Iris pigment epithelial cell (primary cell): ENCODE measurements at regions not wholly inside any gene's neighbourhood (a gene's known extent, or its start where the extent isn't known, plus 50 kb on each side); places are given as distances from the start of the nearest gene placed in this dataset.

ENCODE experiments used
- DNase-seq: peaks from one replicate; pipeline ENCODE4 v3.0.0-alpha.2; 2011; ENCODE audit warnings: low read depth

DNA sequence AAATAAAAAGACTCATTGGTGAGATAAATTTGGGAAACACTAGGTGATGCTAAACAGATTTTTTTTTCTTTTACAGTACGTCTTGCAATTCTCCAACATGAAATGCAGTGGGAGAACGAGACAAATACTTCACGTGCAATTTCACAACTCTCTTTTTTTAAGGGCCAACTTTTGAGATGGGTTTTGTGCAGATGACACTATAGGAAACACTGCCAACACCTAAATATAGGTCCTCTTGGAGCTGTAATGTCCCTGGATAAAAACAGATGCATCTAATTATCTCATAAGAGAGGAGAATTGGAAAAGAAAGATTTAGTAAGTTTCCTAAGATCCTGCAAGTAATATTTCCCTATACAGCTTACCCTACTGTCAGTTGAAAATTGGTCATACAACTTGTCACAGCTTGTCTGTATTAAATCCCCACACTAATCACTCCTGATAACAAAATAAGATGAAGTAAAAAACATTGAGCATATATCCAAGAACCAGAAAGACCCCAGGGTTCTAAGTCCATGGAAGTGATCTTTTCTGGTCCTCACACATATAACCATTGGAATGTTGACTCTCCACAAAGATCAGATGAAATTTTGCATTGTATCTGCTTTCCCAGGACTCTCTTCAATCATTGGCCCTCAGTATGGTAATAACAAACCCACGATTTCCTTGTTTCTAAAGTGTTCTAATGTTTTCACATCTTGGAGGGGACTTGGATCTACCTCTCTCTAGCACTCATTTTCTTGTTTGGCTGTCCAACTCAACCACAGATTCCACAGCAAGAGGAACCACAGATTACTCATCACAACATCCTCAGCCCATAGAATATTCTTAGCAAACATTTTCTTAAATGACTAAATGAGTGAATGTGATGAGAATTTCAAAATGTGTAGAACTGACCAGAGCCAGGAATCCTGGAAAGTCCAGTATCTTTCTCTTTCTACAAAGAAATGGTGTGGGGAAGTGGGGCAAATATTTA lies 769.4 kb upstream of the USP15 start:
- peak; percentile 3 for DNase-seq

- DNase-seq = no peak
Measured at GRCh38 chr12:61502179-61502578, 758.0 kb upstream of the USP15 start.

DNA sequence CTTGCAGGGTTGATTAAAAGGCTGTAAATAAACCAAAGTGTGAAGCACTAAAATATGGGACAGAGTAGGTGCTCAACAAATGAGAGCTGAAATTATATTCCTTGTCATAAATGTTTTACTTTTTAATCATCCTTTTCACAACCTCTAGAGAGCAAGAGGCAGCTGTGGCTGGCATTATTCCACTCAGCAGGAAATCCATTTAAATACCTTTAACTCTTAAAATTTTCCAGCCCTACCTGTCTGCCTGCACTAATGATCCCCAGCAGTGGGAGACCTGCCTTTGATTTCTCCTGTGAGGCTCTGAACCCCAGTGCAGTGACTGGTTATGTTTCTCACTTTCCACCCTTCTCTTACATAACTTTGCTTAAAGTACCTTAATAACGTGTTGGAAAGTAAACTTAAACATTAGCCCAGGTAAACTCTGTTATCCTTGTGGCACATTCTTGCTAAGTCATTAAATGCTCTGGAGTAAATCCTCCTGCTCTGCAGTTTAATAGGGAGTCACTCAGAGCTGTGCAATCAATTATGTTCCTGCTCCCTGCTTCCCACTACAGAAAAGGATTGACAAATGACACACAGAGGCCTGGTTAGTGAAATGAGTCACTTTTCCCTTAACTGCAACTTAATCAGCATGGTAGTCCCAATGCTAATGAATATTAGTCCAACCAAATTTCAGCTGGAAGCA lies 755.7 kb upstream of the USP15 start:
- DNase-seq = no peak

DNA sequence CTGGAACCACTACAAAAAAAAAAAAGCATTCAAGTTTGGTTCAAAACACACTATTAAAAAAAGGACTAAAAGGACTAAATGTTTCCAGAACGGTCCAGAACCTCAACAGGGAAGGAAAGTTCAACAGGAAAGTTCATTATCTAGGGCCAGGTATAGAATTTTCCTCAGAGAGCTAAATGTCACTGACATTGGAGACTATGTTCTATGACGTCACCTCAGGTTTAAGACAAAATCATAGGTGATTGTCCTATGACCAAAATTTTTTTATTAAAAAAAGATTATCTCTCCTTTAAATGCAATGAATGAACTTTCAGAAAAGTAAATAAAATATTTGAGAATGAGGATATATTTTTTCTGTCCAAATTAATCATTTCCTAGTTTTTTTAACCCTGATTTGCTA lies 746.7 kb upstream of the USP15 start:
- DNase-seq = no peak

- DNase-seq = no peak
Measured at GRCh38 chr12:61514016-61514415, 746.2 kb upstream of the USP15 start.

DNA sequence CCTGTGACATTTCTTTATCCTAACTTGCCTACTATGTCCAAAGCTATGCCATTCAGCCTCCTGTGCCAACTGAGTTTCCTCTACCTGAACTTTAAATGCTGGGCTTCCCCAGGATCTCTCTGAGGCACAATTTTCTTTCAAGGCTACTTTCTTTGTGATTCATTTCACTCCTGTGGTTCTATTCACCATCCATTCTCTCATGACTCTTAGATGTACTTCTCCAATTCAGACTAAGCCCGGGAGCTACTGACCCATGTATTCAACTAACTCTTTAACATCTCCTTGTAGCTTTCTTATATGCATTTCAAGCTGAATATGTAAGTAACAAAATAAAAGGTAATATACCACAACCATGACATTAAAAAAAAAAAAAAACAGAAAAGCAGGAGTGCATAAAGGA lies 738.9 kb upstream of the USP15 start:
- no peak for DNase-seq

GRCh38 chr12:61523276-61523992 lies 736.8 kb upstream of the USP15 start:
- no peak for DNase-seq

DNA sequence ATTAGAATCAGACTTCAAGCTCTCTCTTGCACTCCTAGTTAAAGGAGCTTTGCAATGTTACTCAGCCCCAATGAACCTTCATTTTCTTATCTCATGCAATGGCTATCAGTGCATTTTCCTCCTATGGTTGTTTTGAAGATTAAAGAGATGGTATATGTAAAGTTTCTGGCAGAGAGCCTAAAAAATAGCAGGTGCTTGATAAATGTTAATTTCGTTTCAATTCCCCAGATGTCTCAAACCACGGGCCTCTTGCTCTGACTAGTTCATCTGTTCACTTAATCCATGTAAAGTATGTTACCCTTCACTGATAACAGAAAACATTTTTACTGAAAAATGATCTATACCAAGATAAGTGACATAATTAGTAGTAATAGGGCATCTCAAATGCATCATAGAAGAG lies 735.4 kb upstream of the USP15 start:
- DNase-seq = no peak

GRCh38 chr12:61525331-61525730 lies 734.9 kb upstream of the USP15 start:
- no peak for DNase-seq

- no peak for DNase-seq
Measured at GRCh38 chr12:61530456-61530855, 729.7 kb upstream of the USP15 start.

DNA sequence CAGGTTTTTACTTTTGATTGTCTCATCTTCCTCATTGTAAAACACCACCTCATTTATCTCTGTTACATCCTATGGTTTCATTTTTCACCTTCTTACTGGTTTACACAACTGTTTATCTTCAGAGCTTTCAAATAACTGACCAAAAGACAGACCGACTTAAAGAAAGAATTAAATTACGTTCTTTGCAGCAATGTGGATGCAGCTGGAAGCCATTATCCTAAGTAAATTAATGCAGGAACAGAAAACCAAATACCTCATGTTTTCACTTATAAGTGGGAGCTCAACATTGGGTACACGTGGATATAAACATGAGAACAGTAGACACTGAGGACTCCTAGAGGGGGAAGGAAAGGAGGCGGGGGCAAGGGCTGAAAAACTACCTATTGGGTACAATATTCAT lies 729.0 kb upstream of the USP15 start:
- DNase-seq = no peak

- DNase-seq = no peak
Measured at GRCh38 chr12:61536117-61536516, 724.1 kb upstream of the USP15 start.

DNA sequence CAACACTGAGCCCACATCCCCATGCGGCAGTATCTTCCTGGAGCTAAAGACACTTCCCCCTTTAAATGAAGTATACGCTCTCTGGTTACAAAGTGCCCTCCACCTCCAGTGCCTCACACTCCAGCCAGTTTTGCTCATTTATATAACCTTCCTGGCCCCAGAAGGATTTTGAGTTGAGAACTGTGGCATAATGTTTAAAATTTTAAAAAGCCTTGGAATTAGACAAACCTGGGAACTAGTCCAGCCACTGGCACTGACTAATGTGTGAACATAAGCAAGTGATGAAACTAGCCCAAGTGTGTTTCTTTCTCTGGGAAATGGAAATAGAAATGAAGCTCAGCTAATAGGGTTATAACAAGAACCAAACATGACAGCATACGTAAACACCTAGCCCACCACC lies 723.7 kb upstream of the USP15 start:
- no peak for DNase-seq

DNA sequence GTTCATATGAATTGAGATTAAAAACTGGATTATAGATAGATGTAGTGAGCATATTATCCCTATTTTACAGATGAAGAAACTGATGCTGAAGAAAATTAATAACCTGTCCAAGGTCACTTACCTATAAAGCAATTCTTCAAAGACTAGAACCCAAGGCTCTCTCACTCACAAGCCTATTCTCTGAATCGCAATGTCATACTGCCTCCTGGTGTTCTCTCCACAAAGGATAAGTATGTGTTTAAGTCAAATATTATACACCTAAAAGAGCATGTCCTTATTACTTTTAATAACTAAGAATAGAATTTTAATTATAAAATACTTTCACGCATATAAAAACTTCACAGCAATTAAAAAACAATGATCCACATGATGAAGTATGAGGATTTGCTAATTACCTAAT lies 721.3 kb upstream of the USP15 start:
- DNase-seq = no peak

- no peak for DNase-seq
Measured at GRCh38 chr12:61542551-61542950, 717.7 kb upstream of the USP15 start.

GRCh38 chr12:61546296-61546695 lies 713.9 kb upstream of the USP15 start:
- DNase-seq = no peak

GRCh38 chr12:61553091-61553490 lies 707.1 kb upstream of the USP15 start:
- DNase-seq = no peak

DNA sequence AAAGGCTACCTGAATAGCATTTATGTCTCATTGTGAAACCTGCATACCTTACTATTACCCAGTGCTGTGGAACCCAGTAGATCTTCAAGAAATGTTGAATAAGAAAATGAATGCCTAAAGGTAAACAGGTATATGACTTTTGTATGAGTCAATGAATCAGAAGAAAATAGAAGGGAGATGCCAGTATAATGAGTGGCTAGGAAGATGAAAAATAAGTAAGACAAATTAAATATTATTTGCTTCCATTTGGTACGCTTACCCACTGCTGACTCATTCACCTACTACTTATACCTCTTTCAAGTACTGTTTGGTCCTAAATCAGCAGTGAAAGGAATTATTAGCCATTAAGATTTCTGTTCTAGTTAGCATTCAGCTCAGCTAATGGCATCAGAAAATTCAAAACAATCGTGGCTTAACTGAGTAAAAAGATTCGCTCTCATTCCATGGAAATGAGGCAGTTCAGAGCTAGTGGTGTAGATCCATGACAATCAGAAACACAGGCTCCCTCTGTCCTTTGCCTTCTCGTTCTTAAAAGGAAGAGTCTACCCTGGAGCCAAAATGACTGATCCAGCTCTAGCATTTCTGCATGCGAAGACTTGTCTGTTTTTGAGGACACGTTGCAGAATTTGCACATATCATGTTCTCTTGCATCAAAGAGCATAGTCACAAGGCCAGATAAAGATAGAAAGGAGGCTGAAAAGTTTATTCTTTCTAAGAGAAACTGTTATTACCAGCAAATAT lies 705.8 kb upstream of the USP15 start:
- no peak for DNase-seq

DNA sequence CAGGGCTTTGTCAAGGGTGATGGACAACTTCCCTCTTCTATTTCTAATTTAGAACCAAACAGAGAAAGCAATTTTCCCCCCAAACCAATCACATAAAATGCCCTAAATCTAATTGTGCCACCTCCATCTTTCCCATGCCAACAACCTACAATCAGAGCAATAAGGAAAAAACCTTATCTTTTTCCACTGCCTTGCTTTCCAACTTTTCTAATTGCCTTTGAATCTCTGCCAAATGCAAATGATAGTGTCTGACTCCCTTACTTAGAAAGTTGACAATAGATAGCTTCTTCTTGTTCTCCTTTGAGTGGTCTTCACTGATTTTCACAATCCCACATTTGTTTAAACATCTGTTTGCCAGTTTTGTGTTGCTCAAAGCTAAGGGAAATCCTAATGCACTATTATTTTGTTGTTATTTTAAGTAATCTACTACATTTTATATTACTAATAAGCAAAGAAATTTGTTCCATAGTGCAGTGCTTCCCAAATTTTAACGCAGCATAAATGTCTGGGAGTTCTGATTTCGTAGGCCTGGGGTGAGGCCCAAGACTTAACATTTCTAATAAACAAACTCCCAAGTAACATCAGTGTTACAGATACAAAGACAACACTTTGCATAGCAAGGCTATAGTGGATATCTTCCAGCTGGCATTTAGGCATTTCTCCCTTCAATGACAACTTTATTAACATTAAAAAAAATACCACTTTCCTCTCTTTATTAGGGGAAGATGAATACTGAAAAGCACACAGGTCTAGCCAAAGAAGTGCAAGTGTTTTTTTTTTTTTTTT lies 696.3 kb upstream of the USP15 start:
- no peak for DNase-seq

DNA sequence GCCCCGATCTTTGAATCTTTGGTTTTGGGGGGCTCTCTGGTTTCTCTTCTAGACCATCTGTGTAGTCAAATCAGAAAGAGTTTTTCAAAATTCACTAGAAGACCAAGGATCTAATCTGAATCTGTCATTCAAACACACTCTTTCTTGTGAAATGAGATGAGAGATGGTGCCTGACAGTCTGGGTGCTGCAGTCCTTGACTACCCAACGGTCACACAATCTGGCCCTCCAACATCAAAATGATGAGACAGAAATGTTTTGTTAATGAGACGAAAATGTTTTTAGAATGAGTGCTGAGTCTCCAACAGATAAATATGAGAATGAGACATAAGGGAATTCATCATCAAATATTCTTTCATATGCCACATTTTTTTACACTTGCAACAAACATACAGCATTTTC lies 695.7 kb upstream of the USP15 start:
- DNase-seq = no peak

DNA sequence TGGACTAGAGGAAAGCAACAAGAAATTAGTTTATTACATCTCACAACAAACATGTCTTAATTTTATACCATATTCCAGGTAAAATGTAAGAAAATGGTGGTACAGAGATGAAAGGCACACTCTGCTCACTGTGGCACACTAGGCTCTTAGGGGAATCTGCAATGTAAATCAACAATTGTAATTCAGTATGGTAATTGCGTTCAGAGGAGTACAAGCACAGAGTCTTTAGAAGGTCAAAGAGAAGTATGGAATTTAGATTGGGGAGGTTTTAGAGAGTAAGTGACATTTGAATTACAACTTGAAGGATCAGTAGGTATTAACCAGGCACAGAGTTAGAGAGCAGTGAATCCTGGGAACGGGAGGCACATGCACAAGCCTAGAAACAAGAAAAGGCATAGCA lies 694.0 kb upstream of the USP15 start:
- DNase-seq = no peak
